ENCODE measurements at regions not wholly inside any gene's neighbourhood (a gene's known extent, or its start where the extent isn't known, plus 50 kb on each side); places are given as distances from the start of the nearest gene placed in this dataset.

DNA sequence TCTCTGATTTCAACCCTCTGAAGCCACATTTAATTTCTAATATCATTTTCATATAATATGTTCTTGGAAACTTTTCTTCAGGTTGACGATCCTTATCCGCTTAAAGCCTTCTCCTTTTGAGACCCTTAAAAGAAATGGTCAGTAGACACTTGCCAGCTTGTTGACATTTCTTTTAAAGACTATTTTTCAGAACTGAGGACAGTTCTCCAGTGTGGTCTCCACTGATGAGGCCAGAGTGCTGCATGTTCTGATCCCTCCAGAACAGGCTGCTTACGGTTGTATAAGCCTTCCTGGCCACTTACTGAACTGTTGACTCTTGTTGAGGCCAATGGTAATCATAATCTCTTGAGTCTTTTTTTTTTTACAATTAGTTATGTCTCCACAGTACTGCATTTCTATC is 477.3 kb downstream of the FGF9 start:
- DNase-seq (ENCODE audit: low spot score) (no peak), ATAC-seq (no peak)

DNA sequence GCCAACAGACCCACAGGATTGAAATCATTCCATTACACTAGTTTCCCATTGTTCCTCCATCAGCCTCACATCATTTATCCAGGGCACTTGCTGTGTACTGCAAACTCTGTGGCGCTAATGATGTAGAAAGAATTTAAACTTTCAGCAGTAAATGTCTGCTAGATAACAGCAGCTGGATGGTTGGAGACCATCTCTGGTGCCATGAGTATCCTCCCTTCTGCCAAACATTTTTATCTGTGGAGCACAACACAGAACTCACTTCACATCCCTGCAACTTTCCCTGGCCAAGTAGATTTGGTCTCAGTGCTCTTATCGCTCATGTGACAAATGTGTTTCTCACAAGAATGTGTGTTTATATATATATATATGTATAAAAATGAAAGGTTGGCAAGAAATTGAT is 481.9 kb downstream of the FGF9 start:
- ATAC-seq = no peak
- no peak for DNase-seq (ENCODE audit: low spot score)

DNA sequence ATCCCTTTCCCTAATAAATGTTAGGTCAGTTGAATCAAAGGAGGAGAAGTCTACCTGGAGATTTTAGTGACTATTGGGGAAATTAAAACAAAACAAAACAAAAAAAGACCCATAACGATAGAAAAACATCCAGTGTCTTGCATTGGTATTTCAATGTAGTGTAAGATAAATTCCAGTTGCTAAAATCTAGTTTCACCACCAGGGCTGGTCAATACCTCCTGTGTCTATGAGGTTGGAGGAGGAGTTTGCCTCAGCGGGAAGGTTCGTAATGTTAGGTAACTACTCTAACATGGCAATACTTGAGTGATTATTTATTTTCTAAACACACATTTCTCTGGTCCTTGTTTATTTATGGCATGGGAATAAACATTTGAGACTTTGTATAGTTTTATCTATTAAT is 483.2 kb downstream of the FGF9 start:
- DNase-seq (ENCODE audit: low spot score) (no peak), ATAC-seq (no peak)

DNA sequence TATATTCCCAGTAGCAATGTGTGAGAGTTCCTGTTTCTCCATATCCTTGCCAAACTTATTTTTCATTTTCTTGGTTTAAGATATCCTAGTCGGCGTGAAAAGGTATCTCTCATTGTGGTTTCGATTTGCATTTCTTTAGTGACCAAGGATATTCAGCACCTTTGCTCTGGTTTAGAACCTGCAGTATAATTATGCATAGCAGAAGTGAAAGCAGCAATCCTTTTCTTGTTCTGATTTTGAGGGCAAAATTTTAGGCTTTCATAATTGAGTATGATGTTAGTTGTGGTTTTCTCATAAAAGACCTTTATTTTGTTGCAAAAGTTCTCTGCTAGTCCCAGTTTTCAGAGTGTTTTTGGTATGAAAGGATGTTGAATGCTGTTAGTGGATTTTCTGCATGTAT is 491.0 kb downstream of the FGF9 start:
- ATAC-seq = no peak
- no peak for DNase-seq (ENCODE audit: low spot score)

DNA sequence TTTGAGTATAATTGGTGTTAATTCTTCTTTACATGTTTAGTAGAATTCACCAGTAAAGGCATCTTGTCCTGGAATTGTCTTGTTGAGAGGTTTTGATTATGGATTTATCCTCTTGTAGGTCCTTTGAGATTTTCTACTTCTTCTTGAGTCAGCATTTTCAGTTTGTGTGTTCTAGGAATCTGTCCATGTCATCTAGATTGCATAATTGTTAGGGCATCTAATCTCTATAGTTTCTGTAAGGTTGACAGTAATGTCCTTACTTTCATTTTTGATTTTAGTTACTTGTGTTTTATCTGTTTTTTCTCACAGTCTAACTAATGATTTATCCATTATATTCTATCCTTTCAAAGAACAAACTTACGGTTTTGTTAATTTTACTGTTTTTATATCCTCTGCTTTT is 492.0 kb downstream of the FGF9 start:
- no peak for DNase-seq (ENCODE audit: low spot score)
- ATAC-seq = no peak

DNA sequence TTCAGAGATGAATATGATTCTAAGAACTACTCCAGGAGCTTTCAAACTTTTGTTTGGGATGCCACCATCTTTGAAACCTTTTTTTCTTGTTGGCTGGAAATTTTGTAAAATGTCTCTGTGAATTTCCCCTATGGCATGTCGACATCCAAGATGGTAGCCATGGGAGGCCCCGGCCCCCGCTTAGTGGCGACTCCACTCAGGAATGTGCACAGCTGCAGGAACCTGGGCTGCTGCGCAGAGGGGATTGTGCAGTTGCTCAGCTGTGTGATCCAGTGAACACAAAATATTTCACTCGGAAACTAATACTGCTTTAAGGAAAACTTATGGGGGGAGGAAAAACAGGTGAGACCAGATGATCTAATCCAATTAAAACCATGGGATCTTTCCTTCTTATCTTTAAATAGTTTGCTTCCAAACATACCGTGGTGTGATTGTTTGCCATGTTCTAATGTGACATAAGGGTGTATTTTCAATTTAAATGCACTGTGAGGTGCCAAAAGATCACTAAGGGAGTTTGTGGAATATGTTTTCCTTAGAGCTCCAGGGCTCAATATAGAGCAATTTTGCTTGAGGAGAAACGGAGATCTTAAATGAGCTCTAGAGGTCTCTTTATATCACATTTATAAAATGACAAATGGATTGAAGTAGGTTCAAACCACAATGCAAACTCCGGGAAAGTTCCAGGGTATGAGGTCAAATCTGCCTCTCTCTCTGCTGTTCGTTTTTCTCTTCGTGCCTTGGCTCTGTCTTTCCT is 497.7 kb downstream of the FGF9 start:
- DNase-seq (ENCODE audit: low spot score) = no peak
- ATAC-seq = no peak

DNA sequence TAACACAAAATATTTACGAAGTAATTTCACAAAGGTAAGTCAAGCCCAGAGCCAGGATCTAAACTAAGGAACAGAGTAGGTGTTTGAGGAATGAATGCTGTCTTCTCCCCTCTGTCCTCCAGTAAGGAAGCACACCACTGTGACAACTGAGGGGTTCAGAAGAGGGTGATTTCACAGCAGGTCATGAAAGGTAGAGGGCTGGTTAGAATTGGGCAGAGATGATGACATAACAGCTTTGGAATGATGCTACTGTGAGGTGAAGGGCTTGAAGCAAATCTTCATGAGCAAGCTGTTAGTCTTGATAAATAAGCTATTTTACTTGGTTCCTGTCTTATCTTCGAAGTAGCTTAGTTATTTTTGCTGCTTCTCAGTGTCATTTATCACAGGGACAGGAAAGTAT is 498.6 kb downstream of the FGF9 start:
- ATAC-seq = no peak
- no peak for DNase-seq (ENCODE audit: low spot score)

DNA sequence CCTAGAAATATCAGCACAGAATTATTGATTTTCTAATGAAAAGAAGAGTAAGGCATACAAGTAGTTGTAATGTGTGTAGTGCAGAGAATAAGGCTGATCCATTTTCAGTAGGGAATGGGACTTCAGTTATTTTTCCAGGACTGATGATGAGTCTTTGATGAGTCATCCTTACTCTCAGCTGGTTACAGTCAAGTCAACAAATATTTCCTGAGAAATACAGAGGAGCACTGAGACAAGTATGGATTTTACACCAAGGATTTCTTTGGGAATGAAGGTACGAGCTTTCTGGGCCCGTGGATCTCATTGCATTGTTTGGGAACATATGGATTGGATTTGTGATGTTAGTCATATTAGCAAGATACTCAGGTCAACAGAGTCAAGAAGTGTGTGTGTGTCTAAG is 502.7 kb downstream of the FGF9 start:
- DNase-seq (ENCODE audit: low spot score) (no peak), ATAC-seq (no peak)

DNA sequence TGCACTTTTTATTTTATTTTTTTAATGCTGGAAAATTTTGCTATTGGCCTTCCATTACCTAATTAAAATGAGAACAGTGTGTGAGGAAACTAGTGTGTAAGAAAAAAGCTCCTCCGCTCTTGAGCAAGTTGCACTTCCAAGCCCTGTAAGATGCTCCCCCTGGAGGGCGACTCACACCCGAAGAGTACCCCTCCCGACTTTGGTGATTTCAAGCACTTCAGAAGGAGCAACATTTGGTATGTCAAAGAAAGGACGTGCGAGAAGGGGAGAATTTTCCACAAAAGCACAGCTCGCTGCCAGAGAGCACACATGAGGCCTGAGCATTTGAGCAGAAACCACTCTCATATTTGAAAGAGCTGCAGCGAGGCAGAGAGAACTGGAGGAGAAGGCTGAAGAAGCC is 504.4 kb downstream of the FGF9 start:
- no peak for ATAC-seq

DNA sequence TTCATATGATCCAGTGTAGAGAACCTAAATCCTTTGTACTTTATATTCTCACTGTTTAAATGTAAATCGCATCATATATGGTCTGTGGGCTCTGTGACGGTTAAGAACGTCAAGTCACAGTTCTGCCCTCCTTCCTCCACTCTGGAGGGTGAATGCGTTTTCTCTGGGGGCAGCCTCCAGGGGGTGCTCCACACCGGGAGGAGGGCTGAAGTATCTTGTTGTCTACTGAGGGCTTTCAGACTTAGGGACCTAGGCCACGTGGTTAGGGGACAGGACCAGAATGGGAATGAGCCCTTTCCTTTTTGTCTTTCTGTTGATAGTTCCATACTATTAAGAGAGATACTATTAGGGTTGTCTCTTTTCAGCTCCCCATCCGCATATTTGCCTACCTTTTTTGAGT is 504.9 kb downstream of the FGF9 start:
- no peak for ATAC-seq

More for the DNA sequence above, 504.4 kb downstream of the FGF9 start:
- DNase-seq (ENCODE audit: low spot score) = no peak

DNA sequence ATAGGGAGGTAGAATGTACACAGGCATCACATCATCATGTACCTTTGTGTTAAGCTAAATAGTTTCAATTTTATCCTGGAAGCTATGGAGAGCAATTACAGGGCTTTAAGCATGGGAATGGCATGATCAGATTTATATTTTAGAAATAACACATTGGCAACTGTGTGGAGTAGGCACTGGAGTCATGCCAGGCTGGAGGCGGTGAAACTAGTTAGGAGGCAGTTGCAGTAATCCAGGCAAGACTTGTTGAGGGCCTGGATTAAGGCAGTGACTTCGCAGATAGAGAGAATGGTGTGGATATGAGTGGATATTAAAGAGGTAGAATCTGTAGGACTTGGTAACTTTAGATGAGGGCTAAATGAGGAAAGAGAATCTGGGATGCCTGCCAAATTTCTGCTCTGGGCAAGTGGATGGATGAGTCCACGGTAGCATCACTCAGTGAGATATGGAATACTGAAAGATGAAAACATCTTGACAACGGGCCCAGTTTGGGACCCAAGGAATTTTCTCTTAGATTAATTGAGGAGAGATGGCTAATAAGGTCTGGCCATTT is 506.2 kb downstream of the FGF9 start:
- no peak for ATAC-seq
- DNase-seq (ENCODE audit: low spot score) = no peak

More for the DNA sequence above, 504.9 kb downstream of the FGF9 start:
- no peak for DNase-seq (ENCODE audit: low spot score)

DNA sequence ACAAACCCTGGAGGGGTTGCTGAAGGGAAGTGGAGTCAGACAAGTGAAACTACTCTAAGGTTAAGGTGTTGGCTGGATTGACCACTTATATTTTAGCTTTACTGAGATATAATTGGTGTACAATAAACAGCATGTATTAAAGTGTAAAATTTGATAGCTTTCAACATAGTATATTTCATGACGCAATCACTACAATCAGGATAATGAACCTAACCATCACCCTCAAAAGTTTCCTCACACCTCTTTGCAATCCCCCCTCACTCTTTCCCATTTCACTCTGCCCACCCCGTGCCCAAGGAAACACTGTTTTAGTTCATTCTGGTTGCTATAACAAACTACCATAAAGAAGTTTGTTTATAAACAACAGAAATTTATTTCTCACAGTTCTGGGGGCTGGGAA is 508.0 kb downstream of the FGF9 start:
- ATAC-seq (no peak), DNase-seq (ENCODE audit: low spot score) (no peak)

DNA sequence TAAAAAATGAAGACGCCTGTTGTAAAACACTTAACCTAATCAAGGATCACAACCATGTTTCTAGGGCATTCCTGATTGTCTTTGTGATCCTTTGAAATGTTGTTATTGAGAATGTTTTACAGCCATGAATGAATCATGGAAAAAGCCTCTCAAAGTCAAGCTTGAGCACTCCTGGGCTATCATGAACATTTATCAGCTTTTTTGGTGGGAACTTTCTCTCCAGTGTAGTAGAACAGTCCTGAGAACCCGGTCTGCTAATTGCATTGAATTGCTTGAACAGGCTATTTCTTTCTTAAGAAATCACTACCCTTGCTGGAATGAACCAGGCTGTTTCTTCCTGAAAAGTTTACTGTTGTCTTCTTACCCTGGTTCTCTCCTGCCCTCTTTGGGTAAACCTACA is 516.5 kb downstream of the FGF9 start:
- DNase-seq (ENCODE audit: low spot score) (no peak), ATAC-seq (no peak)

DNA sequence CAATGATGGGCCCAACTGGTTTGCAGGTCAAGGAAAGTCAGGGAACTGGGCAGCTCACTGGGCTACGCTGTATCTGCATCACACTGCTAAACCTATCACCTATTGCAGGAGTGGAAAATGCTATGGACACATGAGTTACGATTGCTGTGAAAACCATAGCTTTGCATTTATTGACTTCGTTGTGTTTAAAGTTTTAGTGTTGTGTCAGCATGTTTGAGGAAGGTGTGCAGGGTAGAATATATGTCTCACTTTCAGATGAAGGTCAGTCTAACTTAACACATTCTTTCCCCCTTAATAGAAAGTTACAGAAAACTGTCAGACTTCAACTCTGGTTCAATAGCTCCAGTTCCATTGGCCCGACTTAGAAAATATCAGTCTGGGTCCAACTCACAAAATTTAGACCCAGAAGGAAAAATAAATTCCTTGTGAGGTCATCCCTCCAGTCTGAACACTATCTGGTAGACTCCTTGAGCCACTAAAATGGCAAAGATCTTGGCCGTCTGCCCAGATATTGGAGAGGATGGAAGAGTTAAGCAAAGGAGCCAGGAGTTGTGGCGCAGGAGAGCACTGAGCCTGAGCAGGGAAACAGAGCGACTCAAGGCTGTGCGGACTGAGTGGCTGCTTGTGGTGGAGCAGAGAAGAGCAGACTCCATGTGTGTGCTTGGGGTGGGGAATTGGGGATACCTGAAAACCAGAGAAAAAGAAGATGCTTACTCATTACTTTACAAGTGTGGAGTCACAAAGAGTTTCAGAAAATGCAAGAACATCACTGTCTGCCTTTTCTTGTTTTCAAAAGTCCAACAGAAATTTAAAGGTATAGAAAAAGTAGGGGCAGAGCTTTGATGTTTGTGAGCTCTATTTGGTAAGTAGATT is 518.5 kb downstream of the FGF9 start:
- no peak for DNase-seq (ENCODE audit: low spot score)
- no peak for ATAC-seq

DNA sequence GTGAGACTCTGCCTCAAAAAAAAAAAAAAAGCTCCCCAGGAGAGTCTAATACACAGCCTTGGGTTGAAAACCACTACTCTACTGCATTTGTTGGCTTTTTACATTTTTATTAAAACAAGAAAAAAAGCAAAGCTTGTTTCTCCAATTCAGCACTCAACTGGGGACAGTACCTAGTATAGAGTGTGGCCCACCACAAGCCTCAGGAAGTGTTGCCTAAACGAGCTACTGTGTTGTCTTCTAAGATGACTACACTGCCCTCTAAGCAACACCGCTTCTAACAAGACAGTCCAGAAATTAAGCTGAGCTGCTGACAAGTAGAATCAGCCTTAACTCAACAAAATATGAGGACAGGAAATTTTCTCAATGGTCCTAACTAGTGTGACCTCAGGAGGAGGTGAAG is 522.2 kb downstream of the FGF9 start:
- DNase-seq (ENCODE audit: low spot score) = no peak

DNA sequence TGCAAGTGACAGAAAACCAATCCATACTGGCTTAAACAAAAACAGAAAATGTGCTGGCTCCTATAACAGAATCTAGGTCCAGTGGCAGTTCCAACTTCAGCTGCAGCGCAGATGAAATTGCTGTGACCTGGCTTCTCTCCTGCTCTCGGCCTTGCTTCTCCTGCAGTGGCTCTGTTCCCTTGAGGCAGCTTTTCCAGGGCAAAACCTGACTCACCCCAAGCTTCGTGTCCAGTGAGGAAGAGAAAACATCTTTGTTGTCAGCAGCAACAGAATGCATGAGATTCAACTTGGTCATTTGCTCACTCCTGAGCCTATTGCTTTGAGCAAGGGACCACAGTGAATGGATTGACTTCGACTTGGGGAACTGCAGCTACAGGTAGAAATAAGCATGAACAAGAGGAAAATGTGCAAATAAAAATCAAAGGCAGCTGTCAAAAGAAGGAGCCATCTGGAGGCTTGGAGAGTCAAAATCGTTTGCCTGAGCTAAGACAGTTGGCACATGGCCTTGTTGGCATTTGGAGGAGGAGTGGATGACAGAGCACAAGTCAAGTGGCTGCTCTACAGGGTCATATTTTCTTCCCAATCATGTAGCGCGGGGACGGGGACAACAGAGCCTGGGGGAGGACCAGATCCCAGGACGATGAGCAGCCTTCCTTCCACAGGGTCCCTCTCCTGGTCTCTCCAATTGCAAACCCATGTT is 523.4 kb downstream of the FGF9 start:
- DNase-seq (ENCODE audit: low spot score) (no peak), ATAC-seq (no peak)

More for the DNA sequence above, 522.2 kb downstream of the FGF9 start:
- no peak for ATAC-seq

DNA sequence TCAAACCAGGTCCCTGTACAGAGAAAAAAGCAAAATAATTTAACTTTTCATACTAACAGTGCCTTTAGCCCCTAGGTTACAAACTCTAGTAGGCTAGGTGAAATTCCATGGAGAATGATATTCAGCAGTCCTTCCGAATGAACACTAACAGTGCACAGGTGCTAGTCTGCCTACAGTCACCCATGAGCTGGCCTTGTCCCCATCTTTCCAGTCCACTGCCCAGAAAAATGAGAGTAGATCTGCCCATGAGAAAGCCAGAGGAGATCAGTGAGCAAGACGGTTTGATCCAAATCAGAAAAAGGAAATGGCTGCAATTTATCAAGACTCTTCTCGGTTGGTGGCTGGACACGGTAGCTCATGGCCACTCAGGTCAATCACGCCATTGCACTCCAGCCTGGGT is 524.9 kb downstream of the FGF9 start:
- no peak for ATAC-seq
- DNase-seq (ENCODE audit: low spot score) = no peak

DNA sequence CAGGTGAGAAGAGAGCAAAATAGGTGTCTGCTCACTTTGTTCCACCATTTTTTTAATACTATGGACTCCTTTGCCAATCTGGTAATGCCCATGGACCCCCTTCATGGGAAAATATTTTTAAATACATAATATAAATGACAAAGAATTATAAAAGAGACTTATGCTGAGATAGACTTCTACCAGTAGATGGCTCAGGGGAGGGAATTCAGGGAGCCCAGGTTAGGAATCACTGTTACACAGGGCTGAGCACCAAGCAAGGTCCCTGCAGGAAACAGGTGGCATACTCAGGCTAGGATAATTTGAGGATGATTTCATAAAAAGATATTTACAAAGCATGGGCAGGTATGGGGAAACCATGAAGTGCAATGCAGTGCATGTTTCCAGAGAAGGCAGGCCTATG is 525.9 kb downstream of the FGF9 start:
- no peak for DNase-seq (ENCODE audit: low spot score)
- peak; percentile 38 for ATAC-seq

DNA sequence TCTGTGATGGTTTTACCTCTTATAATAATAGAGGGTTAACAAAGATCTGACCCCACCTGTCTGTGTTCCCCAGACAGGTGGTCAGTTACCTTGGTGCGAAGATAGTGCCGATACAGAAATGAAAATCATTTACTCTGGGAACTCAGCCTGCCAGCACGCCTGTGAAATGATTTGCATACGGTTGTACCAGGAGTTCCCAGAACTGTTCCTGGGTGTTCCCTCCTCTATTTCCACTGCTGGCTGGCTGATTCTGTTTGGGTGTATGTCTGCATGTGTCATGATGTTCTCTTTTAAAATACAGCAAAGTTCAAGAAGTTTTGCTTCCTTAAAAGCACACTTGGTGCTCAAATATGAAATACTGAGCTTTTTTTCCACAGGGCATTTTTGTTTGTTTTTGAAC is 527.1 kb downstream of the FGF9 start:
- peak; percentile 57 for ATAC-seq
- DNase-seq (ENCODE audit: low spot score) = no peak

DNA sequence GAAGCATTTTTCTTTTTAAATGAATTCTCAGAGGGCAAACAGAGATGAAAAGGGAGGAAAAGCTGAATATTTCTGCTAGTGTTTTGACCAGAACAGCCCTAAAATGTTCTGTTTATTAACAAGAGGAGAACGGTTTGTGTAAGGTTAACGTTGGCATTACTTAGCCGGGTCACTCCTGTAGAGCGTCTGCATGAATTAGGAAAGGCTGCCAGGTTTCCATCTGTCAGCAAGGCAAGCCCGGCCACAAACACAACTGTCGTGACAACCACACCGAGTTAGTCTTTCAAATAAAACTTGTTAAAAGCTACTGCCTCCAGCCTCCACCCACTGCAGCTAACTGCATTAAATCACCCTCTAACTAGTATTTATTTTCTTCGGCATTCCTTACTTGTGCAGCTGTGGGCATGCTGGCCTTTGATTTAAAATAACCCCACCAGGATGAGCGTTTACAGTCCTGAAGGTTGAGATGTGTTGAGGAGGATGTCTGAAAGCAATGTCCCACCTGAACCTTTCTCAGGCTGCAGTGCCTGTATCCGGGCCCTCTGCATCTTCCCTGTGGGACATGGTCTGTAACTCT is 527.9 kb downstream of the FGF9 start:
- DNase-seq (ENCODE audit: low spot score) (no peak), ATAC-seq (peak; percentile 38)

DNA sequence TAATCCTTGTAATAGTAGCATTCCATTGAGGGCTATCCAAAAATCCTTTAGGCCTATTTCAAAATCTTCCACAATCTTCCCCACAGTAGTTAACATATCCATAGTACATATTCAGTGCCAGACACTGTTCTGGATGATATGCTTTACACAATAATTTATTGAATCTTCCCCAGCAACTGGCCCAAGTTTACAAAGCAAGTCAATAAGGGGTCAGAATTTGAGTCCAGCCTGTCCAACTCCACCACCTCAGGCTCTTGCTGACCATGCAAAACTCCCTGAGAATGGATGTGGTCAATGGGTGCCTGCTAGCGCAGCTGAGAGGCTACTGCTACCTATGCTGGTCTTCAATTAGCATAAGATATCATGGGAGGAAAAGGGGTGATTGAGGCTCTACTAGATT is 529.6 kb downstream of the FGF9 start:
- ATAC-seq = peak; percentile 75

More for the DNA sequence above, 529.6 kb downstream of the FGF9 start:
- DNase-seq (ENCODE audit: low spot score) = no peak
